Panc1 (cell line): ENCODE measurements at regions not wholly inside any gene's neighbourhood (a gene's known extent, or its start where the extent isn't known, plus 50 kb on each side); places are given as distances from the start of the nearest gene placed in this dataset.

Experiments used
- ATAC-seq: fragments of 200-7000 bp; cut with Tn5 transposase; 2 replicates; pipeline ENCODE4 v1.9.1; 2020; ENCODE audit warnings: mild to moderate bottlenecking, moderate library complexity
- BruUV-seq: library from RNA; stranded (reverse); fragments of 400-500 nt; replicated peaks from 2 replicates; lab custom pipeline; 2021; lab: Mats Ljungman, UMichigan
- CTCF ChIA-PET: fragments of 300-600 bp; sonication (Branson Sonifier 250); formaldehyde crosslinking; loops from one replicate; lab custom pipeline; 2022; ENCODE audit warnings: antibody characterized with exemption; lab: Charles Lee
- POLR2A ChIA-PET: fragments of 300-600 bp; sonication (Branson Sonifier 250); formaldehyde crosslinking; loops from one replicate; lab custom pipeline; 2022; ENCODE audit warnings: antibody characterized with exemption; lab: Charles Lee
- DNase-seq: peaks from one replicate; pipeline ENCODE4 v3.0.0-alpha.2; 2010; ENCODE audit warnings: low read depth, low spot score
- H3K27ac ChIP-seq: 2 replicates; pipeline ENCODE4 v1.5.1; 2011; ENCODE audit warnings: mild to moderate bottlenecking, low read length, inconsistent platforms
- H3K27me3 ChIP-seq: fragments of 200-500 bp; sonication (Bioruptor generic); 2 replicates; pipeline ENCODE4 v1.6.0; 2014; ENCODE audit warnings: low read length, inconsistent platforms; ENCODE audit not compliant: control insufficient read depth, insufficient read depth
- H3K36me3 ChIP-seq: fragments of 200-500 bp; sonication (Bioruptor generic); 2 replicates; pipeline ENCODE4 v1.5.1; 2014; ENCODE audit warnings: inconsistent platforms, mild to moderate bottlenecking, low read length, moderate library complexity; ENCODE audit not compliant: control insufficient read depth, insufficient read depth
- H3K4me1 ChIP-seq: 2 replicates; pipeline ENCODE4 v1.5.1; 2011; ENCODE audit warnings: inconsistent platforms, mild to moderate bottlenecking, low read length, moderate library complexity; ENCODE audit not compliant: control insufficient read depth, insufficient read depth
- H3K4me3 ChIP-seq, 2 experiments: 2 replicates each; pipeline ENCODE4 v1.5.1; 2011 to 2012; ENCODE audit warnings: low read depth in 2 of 2, low read length in 2 of 2, mild to moderate bottlenecking in 2 of 2, inconsistent platforms in 1 of 2, moderate library complexity in 1 of 2
- H3K9me3 ChIP-seq: fragments of 200-500 bp; sonication (Bioruptor generic); 2 replicates; pipeline ENCODE4 v1.5.1; 2014; ENCODE audit warnings: low read depth, mild to moderate bottlenecking, inconsistent platforms, low read length, moderate library complexity; ENCODE audit not compliant: control insufficient read depth, insufficient read depth
- POLR2AphosphoS5 ChIP-seq: IDR thresholded peaks from 2 replicates; pipeline ENCODE4 v1.6.1; 2012; ENCODE audit warnings: mild to moderate bottlenecking, low read depth, low read length, moderate library complexity
- SIN3A ChIP-seq: IDR thresholded peaks from 2 replicates; pipeline ENCODE4 v1.6.1; 2012; ENCODE audit warnings: low read depth, mild to moderate bottlenecking, low read length, moderate library complexity, borderline replicate concordance; ENCODE audit not compliant: insufficient read depth
- TCF7L2 ChIP-seq: IDR thresholded peaks from 2 replicates; pipeline ENCODE4 v1.6.1; 2011; ENCODE audit warnings: mild to moderate bottlenecking, low read depth, low read length, inconsistent platforms
- in situ Hi-C: cut with HindIII; loops from 2 replicates; pipeline ENCODE4 v1.10.0; 2016; ENCODE audit warnings: low sequenced_read_pairs, low pct_unique_long_range_greater_than_20kb
- intact Hi-C: fragments of 100-400 bp; cut with micrococcal nuclease; formaldehyde crosslinking; loops from one replicate; pipeline ENCODE4 v1.10.0; 2022; ENCODE audit not compliant: unreplicated experiment
- TF ChIP-seq, protein P1 (sequence below): fragments of 450-650 bp; IDR thresholded peaks from 2 replicates; pipeline ENCODE4 v1.5.1; 2017; ENCODE audit warnings: mild to moderate bottlenecking
- TF ChIP-seq, protein P2 (sequence below), 2 experiments: IDR thresholded peaks; 2 replicates each; pipeline ENCODE4 v1.6.1; 2011 to 2012; ENCODE audit warnings: low read depth in 2 of 2, control low read depth in 1 of 2, low read length in 1 of 2, mild to moderate bottlenecking in 1 of 2, moderate library complexity in 1 of 2; ENCODE audit not compliant: insufficient read depth in 1 of 2

DNA sequence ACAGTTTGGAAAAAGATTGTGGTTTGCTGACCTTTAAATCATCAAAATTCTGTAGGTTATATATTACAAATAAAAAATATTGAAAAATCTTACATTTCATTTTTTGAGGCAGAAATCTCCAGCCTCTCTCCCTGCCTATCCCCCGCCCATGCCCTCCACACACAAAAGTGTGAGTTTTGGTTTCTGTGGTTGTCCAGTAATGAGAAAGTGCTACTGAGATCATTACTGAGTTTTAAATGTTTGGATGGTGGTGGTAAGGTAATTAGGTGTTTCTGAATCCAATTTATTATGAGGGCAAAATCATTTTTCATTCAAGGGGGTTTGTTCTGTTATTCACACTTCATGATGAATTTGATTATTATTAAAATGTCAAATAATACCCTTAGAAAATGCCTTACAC is 448.0 kb upstream of the SLC10A2 start:
- no TSS peak for BruUV-seq
- in situ Hi-C loops = no loop called here

DNA sequence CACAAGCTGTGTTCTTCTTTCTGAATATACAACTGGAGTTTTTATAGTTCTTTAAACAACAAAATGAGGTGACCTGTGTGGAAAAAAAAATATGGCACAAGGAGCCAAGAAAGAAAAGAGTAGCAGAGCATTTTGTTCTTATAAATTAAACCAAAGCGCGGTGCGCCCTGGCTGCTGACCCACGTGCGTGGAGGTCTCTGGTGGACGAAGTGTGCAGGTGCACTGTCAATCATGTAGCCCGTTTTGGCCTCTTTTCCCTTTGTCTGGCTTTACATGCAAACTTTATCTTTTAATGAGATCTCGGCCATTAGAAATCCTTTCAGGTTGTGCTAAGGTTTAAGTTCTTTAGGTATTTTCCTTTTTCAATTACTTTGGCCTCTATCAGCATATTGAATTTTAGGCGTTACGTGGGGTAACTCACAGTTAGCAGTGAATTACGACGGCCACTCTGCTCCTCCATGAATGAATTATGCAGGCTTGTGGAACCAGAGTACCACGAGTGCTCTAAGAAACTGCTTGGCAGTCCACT is 443.9 kb upstream of the SLC10A2 start:
- TF ChIP-seq, protein P1, sequence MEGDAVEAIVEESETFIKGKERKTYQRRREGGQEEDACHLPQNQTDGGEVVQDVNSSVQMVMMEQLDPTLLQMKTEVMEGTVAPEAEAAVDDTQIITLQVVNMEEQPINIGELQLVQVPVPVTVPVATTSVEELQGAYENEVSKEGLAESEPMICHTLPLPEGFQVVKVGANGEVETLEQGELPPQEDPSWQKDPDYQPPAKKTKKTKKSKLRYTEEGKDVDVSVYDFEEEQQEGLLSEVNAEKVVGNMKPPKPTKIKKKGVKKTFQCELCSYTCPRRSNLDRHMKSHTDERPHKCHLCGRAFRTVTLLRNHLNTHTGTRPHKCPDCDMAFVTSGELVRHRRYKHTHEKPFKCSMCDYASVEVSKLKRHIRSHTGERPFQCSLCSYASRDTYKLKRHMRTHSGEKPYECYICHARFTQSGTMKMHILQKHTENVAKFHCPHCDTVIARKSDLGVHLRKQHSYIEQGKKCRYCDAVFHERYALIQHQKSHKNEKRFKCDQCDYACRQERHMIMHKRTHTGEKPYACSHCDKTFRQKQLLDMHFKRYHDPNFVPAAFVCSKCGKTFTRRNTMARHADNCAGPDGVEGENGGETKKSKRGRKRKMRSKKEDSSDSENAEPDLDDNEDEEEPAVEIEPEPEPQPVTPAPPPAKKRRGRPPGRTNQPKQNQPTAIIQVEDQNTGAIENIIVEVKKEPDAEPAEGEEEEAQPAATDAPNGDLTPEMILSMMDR = no peak
- no peak for TF ChIP-seq SIN3A
- TF ChIP-seq, protein P2, sequence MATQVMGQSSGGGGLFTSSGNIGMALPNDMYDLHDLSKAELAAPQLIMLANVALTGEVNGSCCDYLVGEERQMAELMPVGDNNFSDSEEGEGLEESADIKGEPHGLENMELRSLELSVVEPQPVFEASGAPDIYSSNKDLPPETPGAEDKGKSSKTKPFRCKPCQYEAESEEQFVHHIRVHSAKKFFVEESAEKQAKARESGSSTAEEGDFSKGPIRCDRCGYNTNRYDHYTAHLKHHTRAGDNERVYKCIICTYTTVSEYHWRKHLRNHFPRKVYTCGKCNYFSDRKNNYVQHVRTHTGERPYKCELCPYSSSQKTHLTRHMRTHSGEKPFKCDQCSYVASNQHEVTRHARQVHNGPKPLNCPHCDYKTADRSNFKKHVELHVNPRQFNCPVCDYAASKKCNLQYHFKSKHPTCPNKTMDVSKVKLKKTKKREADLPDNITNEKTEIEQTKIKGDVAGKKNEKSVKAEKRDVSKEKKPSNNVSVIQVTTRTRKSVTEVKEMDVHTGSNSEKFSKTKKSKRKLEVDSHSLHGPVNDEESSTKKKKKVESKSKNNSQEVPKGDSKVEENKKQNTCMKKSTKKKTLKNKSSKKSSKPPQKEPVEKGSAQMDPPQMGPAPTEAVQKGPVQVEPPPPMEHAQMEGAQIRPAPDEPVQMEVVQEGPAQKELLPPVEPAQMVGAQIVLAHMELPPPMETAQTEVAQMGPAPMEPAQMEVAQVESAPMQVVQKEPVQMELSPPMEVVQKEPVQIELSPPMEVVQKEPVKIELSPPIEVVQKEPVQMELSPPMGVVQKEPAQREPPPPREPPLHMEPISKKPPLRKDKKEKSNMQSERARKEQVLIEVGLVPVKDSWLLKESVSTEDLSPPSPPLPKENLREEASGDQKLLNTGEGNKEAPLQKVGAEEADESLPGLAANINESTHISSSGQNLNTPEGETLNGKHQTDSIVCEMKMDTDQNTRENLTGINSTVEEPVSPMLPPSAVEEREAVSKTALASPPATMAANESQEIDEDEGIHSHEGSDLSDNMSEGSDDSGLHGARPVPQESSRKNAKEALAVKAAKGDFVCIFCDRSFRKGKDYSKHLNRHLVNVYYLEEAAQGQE (IDR thresholded peaks at IDR 0.05; ENCODE audit: insufficient read depth in 1 of 2, low read depth in 2 of 2, low read length in 1 of 2) = no peak
- TF ChIP-seq POLR2AphosphoS5 = no peak
- no peak for TF ChIP-seq TCF7L2
- Histone ChIP-seq H3K4me1 (no peaks in the 10 kb centered on the region), H3K9me3 (no peaks in the 10 kb centered on the region), H3K4me3 (no peak overlapping the region), H3K27me3 (no peaks in the 10 kb centered on the region), H3K27ac (no peak overlapping the region), H3K36me3 (no peaks in the 10 kb centered on the region)
- ChIA-PET POLR2A (no interaction called here), CTCF (no interaction called here)
- in situ Hi-C loops (no loop called here), intact Hi-C loops (no loop called here)
- no peak for ATAC-seq
- DNase-seq = no peak
- BruUV-seq = no TSS peak

More for the DNA sequence above, 448.0 kb upstream of the SLC10A2 start:
- intact Hi-C loops = no loop called here
- H3K27me3 ChIP-seq = no peaks in the 10 kb centered on the region
- no peak for ATAC-seq
- H3K27ac ChIP-seq = no peak overlapping the region
- ChIA-PET CTCF (no interaction called here), POLR2A (no interaction called here)
- H3K36me3 ChIP-seq = no peaks in the 10 kb centered on the region
- no peaks in the 10 kb centered on the region for H3K9me3 ChIP-seq
- DNase-seq = no peak
- TF ChIP-seq POLR2AphosphoS5 (no peak), SIN3A (no peak)
- TF ChIP-seq, protein P1 = no peak
- no peaks in the 10 kb centered on the region for H3K4me1 ChIP-seq
- no peak overlapping the region for H3K4me3 ChIP-seq
